ENCODE measurements at regions not wholly inside any gene's neighbourhood (a gene's known extent, or its start where the extent isn't known, plus 50 kb on each side); places are given as distances from the start of the nearest gene placed in this dataset.

DNA sequence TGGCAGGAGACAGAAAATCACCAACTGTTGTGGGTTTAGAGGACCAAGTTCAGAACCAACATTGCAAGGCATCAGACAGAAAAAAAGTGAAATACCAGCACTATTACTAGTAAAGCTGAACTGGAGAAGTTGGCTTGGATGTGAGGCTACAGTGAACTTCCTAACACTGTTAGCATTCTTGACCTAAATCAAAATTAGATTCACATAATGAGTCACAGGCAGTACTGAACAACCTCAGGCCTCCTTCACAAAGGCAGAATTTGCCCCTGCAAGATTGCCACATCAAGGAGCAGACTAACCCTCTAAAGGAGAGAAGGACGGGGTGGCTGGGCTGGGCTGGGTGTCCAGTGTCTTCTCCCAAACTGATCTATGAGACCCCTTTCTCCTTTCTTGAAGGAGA is 539.7 kb downstream of the SNAPC1 start:
- DNase-seq = peak; percentile 16

- DNase-seq = no peak
These were observed 541.2 kb downstream of the SNAPC1 start for GRCh38 chr14:62303437-62303836.

- DNase-seq = no peak
These were observed 542.0 kb downstream of the SNAPC1 start for GRCh38 chr14:62304257-62304656.

- DNase-seq = no peak
These were observed 545.6 kb downstream of the SNAPC1 start for GRCh38 chr14:62307844-62308243.

- no peak for DNase-seq
These were observed 546.1 kb downstream of the SNAPC1 start for GRCh38 chr14:62308316-62308715.

DNA sequence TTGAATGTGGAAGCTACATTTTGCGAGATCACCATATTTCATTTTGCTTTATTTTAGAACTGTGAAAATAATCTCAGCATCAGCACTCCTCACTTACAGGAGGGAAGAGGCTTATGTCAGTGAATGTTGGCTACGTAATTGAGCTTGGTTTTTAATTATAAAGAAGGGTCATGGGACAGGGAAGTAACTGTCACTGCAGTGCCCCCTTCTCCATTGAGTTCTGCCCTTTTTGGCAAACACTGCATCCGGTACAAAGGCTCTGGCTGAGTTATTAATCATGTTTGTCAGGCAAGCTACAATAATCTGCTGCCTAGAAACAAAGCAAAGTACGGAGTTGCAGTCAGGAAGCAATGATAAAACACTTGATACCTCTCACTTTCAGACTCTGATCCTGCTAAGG is 546.7 kb downstream of the SNAPC1 start:
- no peak for DNase-seq

GRCh38 chr14:62313212-62313611 is 551.0 kb downstream of the SNAPC1 start:
- DNase-seq = no peak

GRCh38 chr14:62314221-62314620 is 552.0 kb downstream of the SNAPC1 start:
- DNase-seq = no peak

DNA sequence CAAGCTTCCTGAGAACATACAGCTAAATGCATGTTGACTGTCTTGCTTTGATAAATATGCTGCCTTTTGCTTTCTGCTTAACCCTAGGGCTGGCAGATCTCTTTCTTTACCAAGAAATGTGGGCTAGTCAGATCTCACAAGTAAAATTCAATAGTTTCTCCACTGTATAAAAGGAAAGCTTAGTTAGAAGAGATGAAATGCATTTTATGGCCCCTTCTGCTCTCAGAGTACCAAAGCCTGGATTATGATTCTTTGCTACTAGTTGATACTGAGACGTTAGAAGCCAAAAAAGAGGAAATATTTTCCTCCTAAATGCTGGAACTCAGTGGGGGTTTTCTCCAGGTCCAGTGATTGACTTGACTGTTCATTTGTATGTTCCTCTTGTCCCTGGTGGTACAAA is 552.7 kb downstream of the SNAPC1 start:
- DNase-seq = no peak

- no peak for DNase-seq
These were observed 553.4 kb downstream of the SNAPC1 start for GRCh38 chr14:62315631-62316030.

GRCh38 chr14:62322216-62322615 is 560.0 kb downstream of the SNAPC1 start:
- no peak for DNase-seq

DNA sequence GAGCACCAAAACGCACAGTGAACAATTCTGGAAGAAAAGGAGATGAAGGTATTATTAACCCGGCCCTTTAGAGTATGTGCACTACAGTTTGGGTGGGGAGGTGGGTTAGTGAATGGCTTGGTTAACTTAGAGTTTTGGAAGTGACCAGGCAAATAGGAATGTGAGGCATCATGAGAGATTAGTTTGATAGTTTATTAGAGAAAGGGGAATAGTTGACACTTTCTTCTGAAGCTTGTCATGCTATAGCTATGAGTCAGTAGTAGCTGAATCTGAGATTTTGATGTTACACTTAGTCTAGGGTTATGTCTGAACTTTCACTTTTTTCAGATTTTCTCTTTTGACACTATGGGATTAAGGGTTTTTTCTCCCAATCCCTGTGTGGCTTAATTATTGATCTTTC is 567.2 kb downstream of the SNAPC1 start:
- DNase-seq = peak; percentile 59

DNA sequence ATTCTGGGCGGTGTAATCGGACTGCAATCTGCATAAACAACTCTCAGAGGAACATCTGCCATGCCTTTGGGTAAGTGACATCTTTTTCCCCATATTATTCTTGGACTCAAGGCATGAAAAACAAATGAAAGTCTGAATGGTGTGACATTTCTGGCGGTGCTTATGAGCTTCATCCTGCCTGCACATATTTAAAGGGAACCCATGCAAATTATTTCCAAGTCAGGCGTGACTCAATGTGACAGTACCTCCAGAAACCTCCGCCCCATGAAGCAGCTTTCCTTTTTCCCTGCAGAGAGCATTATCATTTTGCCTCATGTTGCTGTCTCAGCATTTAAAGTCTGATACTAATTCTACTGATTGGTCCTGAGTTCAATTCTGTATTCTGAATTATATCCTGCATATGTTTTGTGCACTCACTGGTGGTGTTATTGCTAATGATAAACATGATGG is 585.4 kb downstream of the SNAPC1 start:
- DNase-seq = no peak

GRCh38 chr14:62357362-62357761 is 595.1 kb downstream of the SNAPC1 start:
- no peak for DNase-seq

GRCh38 chr14:62364161-62364560 is 601.9 kb downstream of the SNAPC1 start:
- DNase-seq = no peak

DNA sequence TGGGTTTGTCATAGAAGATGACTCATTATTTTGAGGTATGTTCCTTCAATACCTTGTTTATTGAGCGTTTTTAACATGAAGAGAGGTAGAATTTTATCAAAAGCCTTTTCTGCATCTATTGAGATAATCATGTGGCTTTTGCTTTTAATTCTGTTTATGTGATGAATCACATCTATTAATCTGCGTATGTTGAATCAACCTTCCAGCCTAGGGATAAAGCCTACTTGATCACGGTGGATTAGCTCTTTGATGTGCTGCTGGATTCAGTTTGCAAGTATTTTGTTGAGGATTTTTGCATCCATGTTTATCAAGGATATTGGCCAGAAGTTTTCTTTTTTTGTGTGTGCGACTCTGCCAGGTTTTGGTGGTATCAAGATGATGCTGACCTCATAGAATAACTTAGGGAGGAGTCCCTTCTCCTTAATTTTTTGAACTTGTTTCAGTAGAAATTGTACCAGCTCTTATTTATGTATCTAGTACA is 602.6 kb downstream of the SNAPC1 start:
- no peak for DNase-seq

DNA sequence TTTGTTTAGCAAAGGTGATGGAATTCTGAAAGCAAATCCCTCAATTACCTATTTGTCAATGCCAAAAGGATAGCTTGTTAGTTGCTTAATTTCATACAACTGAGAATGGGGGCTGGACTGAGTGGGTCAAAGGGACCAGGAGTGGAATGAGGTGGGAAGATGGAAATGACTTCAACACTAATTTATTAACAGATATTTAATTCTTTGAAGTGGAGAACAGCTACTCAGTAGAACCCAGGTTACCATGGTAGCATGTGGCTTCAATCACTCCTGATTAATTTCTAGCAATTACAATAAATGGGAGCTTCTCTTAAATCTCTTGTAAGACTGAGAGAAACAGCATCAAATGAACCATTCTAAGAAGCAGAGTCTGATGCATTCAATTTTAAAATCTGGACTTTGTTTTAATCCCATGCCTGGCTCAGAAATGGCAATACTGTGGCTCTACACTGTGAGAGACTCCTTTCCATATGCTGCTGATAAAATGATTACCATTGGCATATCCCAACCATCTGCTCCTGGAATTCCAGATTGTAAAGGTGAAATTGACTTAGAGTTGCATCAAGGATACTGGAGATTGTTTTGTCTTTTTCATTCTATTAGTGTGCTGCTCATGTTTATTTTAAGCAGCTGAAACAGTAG is 607.8 kb downstream of the SNAPC1 start:
- DNase-seq = no peak

DNA sequence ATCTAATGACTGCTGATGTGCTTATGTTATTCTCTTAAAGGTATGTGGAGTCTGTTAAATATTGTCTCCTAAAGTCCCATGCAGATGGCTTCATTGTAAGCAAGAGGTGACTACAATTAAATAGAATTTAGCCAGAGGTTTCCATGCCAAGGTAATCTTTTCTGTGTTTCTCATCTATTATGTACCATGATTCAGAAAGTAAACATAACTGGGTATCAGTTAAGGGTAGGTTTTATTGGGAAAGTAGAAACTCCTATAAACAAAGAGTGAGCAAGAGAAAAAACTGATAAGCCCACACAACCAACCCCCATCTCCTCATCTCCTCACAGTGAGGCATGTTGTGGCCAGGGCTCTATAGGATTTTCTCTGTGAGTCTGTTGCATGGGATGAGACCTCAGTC is 611.7 kb downstream of the SNAPC1 start:
- no peak for DNase-seq

- no peak for DNase-seq
These were observed 615.8 kb downstream of the SNAPC1 start for GRCh38 chr14:62378057-62378456.

DNA sequence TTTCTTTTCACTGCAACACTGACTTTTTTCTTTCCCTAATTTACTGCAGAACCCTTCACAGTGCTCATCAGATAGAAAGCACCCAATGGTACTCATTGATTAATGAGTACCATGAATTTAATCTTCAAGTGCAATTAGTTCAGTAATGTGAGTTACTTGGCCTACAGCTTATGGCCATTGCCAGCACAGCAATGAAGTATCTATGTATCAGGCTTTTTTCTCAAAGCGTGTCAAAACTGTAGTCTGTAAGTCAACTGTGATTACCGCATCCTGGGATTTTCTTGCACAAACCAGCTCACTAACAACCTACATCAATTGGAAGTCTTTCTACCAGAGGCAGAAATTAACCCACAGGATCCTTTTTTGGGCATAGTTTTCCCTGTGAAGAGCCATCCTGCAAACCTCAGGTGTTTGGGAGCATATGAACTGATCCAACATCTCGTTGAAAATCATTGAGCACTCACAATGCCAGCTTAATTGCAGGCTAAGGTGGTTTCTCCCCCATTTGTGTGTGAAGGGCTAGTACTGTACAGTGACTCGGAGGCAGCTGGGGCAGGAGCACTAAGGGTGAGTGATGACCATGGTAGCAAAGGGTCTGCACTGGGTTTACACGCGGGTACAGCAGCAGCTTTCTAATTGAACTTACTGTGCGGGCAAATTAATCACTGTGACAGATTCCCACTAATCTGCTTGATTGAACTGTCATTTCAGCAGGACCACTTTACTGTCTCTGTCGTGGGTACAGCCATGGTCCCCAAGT is 619.3 kb downstream of the SNAPC1 start:
- no peak for DNase-seq

DNA sequence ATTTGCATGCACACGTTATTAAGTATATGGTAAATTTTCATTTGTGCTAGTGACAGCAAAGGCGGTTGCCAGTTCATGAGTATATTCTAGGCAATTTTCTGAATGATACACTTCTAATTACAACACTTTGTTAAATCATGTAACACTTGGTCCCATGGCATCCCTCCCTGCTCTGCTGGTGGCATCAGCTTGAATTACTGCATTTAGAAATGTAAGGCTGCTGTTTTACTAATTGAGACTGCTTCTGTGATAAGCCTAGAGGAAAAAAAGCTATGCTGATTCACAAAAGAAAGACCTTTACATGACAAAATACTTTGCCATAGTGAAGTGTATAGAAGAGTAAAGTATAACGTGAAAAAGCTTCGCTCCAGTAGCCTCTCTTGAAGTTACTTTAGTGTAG is 636.1 kb downstream of the KCNH5 start:
- DNase-seq = no peak

DNA sequence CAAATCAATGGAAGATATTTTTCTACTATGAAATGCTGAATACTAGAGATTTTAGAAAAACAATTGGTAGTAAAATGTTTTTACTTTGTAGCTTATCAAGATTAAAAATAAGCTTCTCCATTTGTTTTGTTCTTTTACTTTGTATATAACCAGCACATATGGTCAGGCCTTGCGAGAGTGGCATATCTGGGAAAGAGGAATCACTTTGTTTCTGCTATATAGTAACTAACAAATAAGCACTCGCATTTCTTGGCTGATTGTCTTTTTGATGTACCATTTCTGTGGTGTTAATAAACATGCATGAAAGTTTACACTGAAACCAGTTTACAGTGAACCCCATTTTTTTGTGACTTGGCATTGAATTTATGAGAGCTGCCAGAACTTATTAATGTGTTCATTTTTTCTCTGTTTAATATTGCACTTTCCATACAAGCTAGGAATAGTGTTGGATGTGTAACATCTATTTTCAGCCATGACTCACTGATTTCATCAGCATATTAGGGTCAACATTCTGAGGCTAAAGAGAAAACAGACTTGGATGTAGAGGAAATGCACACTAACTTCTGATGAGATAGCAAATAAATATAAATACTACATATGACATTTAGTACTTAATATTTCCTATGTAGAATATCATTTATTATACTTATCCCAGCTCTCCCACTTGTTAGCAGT is 635.5 kb downstream of the KCNH5 start:
- peak; percentile 78 for DNase-seq

DNA sequence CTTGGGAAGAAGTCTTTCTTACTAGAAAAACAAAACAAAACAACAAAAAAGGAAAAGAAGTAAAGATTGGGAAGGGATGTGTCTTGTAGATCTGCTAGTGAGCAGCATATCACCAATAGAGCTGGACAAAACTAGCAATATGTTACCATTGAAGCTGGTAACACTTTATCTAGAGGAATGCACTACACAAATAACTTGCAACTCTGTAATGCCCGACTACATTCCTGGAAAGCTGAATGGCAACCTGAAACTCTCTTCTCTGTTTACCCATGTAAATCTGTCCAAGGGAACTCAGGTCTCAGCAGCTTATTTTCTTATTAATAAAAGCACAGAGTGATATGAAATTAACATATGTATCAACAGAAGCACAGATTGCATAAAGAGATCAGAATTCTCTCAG is 624.4 kb downstream of the KCNH5 start:
- DNase-seq = no peak

Data from fibroblast of skin of abdomen (primary cell).